Right lobe of liver (tissue), 6 donors: ENCODE measurements at regions not wholly inside any gene's neighbourhood (a gene's known extent, or its start where the extent isn't known, plus 50 kb on each side); places are given as distances from the start of the nearest gene placed in this dataset.

Experiments used
- ATAC-seq, 4 donors: fragments of 200-7000 bp; cut with Tn5 transposase; one replicate each; pipeline ENCODE4 v1.9.1; 2020; ENCODE audit warnings: mild to moderate bottlenecking in 4 of 4, moderate library complexity in 4 of 4
- DNase-seq, 3 donors: peaks; one replicate each; pipeline ENCODE4 v3.0.0-alpha.2; 2020
- H3K27ac ChIP-seq, 3 donors: fragments of 200-600 bp; one replicate each; pipeline ENCODE4 v1.8.0; 2022
- H3K27me3 ChIP-seq, 2 donors: fragments of 200-600 bp; one replicate each; pipeline ENCODE4 v1.8.0; 2022
- H3K36me3 ChIP-seq, 4 donors: fragments of 200-600 bp; sonication (generic) in 1 of 4; one replicate each; pipeline versions ENCODE4 v1.5.1 to v1.8.0; 2017 to 2022; ENCODE audit warnings: control low read depth in 1 of 4
- H3K4me1 ChIP-seq, 4 donors: fragments of 200-600 bp; sonication (generic) in 1 of 4; one replicate each; pipeline versions ENCODE4 v1.5.1 to v1.8.0; 2017 to 2022; ENCODE audit warnings: control low read depth in 1 of 4
- H3K4me3 ChIP-seq, 3 donors: fragments of 200-600 bp; one replicate each; pipeline ENCODE4 v1.8.0; 2022
- H3K9me3 ChIP-seq, 4 donors: fragments of 200-600 bp; sonication (generic) in 1 of 4; one replicate each; pipeline versions ENCODE4 v1.5.1 to v1.8.0; 2017 to 2022; ENCODE audit warnings: control low read depth in 1 of 4
- POLR2A ChIP-seq: fragments of 450-650 bp; IDR thresholded peaks from one replicate; pipeline ENCODE4 v1.6.1; 2017; ENCODE audit warnings: antibody characterized with exemption, mild to moderate bottlenecking
- WGBS: methylation state at CpG from one replicate; pipeline ENCODE4 v1.1.6; 2018; ENCODE audit warnings: low coverage, low lambda C conversion rate; ENCODE audit not compliant: insufficient coverage; ENCODE audit errors: missing lambda C conversion rate; 5-methylcytosine and 5-hydroxymethylcytosine counted together
- intact Hi-C, 2 donors: fragments of 100-400 bp; cut with DNase I; formaldehyde crosslinking; loops; one replicate each; pipeline versions ENCODE4 v1.11.2 to v1.14.1; 2022
- TF ChIP-seq, protein P1 (sequence below), 4 donors: fragments of 200-600 bp in 3 of 4; fragments of 450-650 bp in 1 of 4; IDR thresholded peaks; one replicate each; pipeline versions ENCODE4 v1.5.1 to v1.8.0; 2016 to 2022; ENCODE audit warnings: antibody characterized with exemption in 4 of 4, mild to moderate bottlenecking in 2 of 4
- donor health status: DM: no; HTN: yes; CAD: no.
- donor health status: DM: no; HTN: no; CAD: no.
- donor health status: DM: no; HTN: no; CAD: no.
- donor health status: DM: no; HTN: yes; CAD: no.
- donor health status: DM: no; HTN: yes; CAD: no.

DNA sequence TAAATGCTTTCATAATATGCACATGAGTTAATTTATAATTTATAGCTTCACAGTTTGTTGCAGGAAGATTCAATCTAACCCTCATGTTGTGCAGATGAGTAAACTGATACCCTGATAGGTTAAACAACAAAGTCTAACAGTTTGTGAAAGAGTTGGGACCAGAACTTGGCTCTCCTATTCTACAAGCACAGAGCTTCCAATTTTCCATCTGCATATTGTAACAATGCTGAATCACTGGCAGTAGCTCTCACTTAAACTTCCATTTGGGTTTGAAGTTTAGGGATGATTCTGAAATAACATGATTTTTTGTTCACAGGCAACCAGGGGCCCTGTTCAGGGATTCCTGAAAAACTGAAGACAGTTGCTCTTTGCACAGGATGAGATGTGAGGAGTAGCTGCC lies 179.3 kb downstream of the XPNPEP1 start:
- H3K27ac ChIP-seq: no peak overlapping the region
- no peaks in the 10 kb centered on the region for H3K9me3 ChIP-seq
- no peaks in the 10 kb centered on the region for H3K4me1 ChIP-seq
- ATAC-seq: no peak
- H3K27me3 ChIP-seq: no peaks in the 10 kb centered on the region
- intact Hi-C loops: no loop called here
- no peak for DNase-seq
- no peak overlapping the region for H3K4me3 ChIP-seq
- no peak for TF ChIP-seq POLR2A
- TF ChIP-seq, protein P1, sequence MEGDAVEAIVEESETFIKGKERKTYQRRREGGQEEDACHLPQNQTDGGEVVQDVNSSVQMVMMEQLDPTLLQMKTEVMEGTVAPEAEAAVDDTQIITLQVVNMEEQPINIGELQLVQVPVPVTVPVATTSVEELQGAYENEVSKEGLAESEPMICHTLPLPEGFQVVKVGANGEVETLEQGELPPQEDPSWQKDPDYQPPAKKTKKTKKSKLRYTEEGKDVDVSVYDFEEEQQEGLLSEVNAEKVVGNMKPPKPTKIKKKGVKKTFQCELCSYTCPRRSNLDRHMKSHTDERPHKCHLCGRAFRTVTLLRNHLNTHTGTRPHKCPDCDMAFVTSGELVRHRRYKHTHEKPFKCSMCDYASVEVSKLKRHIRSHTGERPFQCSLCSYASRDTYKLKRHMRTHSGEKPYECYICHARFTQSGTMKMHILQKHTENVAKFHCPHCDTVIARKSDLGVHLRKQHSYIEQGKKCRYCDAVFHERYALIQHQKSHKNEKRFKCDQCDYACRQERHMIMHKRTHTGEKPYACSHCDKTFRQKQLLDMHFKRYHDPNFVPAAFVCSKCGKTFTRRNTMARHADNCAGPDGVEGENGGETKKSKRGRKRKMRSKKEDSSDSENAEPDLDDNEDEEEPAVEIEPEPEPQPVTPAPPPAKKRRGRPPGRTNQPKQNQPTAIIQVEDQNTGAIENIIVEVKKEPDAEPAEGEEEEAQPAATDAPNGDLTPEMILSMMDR (IDR thresholded peaks at IDR 0.05): no peak
- no peaks in the 10 kb centered on the region for H3K36me3 ChIP-seq

DNA sequence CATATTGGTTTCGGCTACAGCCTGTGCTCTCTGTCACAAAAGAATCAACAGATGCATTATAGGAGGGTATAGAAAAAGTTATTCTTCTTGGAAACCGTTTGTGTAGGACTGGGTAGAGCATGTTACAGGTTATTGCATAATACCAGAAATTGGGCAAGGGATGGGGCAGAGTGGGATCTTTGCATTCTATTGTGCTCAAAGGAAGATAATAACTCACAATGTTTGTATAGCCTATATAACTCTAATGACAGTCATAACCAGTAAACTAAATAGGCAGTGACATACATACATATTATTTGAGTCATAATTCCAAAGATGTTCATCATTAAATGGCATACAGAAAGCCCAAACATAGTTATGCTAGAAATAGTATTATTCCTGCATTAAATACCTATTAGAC lies 179.7 kb downstream of the XPNPEP1 start:
- no peak overlapping the region for H3K27ac ChIP-seq
- H3K27me3 ChIP-seq: no peaks in the 10 kb centered on the region
- intact Hi-C loops: no loop called here
- ATAC-seq (no peak), DNase-seq (no peak)
- H3K4me3 ChIP-seq: no peak overlapping the region
- H3K4me1 ChIP-seq: no peaks in the 10 kb centered on the region
- no peaks in the 10 kb centered on the region for H3K9me3 ChIP-seq
- no peaks in the 10 kb centered on the region for H3K36me3 ChIP-seq
- 30% methylated on average over 2 of the region's 2 CpGs for WGBS
- no peak for TF ChIP-seq POLR2A
- TF ChIP-seq, protein P1 (IDR thresholded peaks at IDR 0.05): no peak

DNA sequence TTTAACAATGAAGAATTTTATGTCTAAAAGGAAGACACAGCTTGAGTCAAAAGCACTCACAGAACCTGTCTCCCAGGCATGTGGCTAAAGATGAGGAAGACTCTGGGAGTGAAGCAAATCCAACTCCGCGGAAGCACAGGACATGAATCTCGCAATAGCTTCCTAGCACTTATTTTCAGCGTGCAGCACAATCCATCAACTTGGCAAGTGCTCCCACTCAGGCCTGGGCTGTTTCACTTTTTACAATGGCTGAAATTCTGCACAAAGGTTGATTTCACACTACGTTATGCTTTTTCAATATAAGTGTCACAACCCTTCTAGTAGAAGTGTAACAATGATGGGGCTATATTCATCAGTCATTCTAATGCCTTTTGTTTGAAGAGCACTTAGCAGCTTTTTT lies 180.2 kb downstream of the XPNPEP1 start:
- Histone ChIP-seq H3K4me1 (no peaks in the 10 kb centered on the region), H3K27me3 (no peaks in the 10 kb centered on the region), H3K27ac (no peak overlapping the region), H3K4me3 (no peak overlapping the region), H3K9me3 (no peaks in the 10 kb centered on the region), H3K36me3 (no peaks in the 10 kb centered on the region)
- no peak for TF ChIP-seq POLR2A
- TF ChIP-seq, protein P1 (IDR thresholded peaks at IDR 0.05): no peak
- ATAC-seq: no peak
- no peak for DNase-seq
- 44% methylated on average over 2 of the region's 5 CpGs for WGBS
- intact Hi-C loops: no loop called here

DNA sequence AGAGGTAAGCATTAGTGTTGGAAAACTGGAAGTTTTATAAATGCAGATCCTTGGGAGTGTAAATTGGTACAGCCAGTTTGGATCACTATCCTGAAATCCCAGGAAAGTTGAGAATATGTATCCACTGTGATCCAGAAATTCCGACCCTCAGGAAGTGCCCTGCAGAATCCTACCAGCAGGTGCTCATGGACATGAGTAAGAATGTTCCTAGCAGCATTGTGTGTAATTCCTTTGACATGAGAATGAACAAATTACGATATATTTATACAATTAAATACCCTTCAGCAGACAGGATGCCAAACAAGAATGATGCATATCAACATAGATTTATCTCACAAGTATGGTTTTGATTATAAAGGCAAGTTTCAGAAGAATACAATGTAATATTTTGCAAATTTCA lies 181.6 kb downstream of the XPNPEP1 start:
- DNase-seq: no peak
- TF ChIP-seq, protein P1 (IDR thresholded peaks at IDR 0.05): no peak
- no peak for TF ChIP-seq POLR2A
- WGBS: 42% methylated on average over 2 of the region's 2 CpGs
- Histone ChIP-seq H3K27ac (no peak overlapping the region), H3K4me1 (no peaks in the 10 kb centered on the region), H3K27me3 (no peaks in the 10 kb centered on the region), H3K9me3 (no peaks in the 10 kb centered on the region), H3K4me3 (no peak overlapping the region), H3K36me3 (no peaks in the 10 kb centered on the region)
- intact Hi-C loops: no loop called here
- no peak for ATAC-seq

DNA sequence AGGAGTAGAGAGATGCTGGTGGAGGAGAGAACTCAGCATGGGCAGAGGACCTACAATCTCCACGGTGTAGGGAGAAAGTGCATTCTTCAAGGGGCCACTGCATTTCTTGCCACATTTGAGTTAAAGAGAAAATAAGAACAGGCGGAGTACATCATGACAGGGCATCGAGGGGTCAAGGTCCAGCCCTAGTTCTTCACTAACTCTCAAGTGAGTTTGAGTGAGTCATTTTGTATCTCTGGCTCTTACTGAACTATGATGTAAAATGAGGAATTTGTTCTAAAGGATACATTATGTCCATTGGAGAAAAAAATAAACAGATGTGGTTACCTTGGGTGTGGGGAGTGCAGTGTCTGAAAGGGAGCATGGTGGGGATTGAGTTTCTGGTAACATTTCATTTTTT lies 182.9 kb downstream of the XPNPEP1 start:
- no peaks in the 10 kb centered on the region for H3K36me3 ChIP-seq
- no peak for DNase-seq
- TF ChIP-seq, protein P1 (IDR thresholded peaks at IDR 0.05): no peak
- TF ChIP-seq POLR2A: no peak
- no peaks in the 10 kb centered on the region for H3K9me3 ChIP-seq
- no peak for ATAC-seq
- WGBS: 62% methylated on average over 3 of the region's 3 CpGs
- H3K4me1 ChIP-seq: no peaks in the 10 kb centered on the region
- no peak overlapping the region for H3K27ac ChIP-seq
- H3K4me3 ChIP-seq: no peak overlapping the region
- no peaks in the 10 kb centered on the region for H3K27me3 ChIP-seq
- intact Hi-C loops: no loop called here
